ENCODE measurements at regions not wholly inside any gene's neighbourhood (a gene's known extent, or its start where the extent isn't known, plus 50 kb on each side); places are given as distances from the start of the nearest gene placed in this dataset.

DNA sequence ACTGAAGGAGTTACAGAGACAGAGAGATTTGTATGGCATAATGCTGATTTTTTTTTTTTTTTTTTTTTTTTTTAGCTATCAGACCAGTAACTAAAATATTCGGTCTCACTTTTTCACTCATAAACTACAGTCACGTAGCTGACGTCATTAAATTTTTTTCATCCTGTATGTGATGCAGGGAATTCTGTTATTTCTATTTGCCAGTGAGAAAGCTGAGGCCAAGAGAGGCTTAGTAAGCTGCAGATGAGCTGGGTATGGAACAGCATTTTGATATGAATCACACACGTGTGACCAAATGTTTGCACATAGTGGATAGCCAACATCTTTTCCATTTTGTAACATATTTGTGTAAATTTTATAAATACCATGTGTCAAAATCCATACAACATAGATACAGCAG lies 79.1 kb upstream of the EPB41L3 start:
- Mint-ChIP-seq H3K9me3 (no peaks in the 10 kb centered on the region), H3K27ac (no peak overlapping the region), H3K36me3 (no peaks in the 10 kb centered on the region), H3K4me1 (ENCODE audit: unreplicated experiment) (peaks cover 14% of the 10 kb centered on the region), H3K4me3 (no peak overlapping the region), H3K27me3 (peaks cover 4% of the 10 kb centered on the region)
- TF ChIP-seq, protein P1, sequence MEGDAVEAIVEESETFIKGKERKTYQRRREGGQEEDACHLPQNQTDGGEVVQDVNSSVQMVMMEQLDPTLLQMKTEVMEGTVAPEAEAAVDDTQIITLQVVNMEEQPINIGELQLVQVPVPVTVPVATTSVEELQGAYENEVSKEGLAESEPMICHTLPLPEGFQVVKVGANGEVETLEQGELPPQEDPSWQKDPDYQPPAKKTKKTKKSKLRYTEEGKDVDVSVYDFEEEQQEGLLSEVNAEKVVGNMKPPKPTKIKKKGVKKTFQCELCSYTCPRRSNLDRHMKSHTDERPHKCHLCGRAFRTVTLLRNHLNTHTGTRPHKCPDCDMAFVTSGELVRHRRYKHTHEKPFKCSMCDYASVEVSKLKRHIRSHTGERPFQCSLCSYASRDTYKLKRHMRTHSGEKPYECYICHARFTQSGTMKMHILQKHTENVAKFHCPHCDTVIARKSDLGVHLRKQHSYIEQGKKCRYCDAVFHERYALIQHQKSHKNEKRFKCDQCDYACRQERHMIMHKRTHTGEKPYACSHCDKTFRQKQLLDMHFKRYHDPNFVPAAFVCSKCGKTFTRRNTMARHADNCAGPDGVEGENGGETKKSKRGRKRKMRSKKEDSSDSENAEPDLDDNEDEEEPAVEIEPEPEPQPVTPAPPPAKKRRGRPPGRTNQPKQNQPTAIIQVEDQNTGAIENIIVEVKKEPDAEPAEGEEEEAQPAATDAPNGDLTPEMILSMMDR (conservative IDR thresholded peaks at IDR 0.05), result no peak
- no peak for DNase-seq (ENCODE audit: extremely low spot score, unreplicated experiment)

GRCh38 chr18:5620289-5620688 lies 76.5 kb upstream of the EPB41L3 start:
- Mint-ChIP-seq H3K27ac (no peak overlapping the region), H3K4me3 (no peak overlapping the region), H3K9me3 (no peaks in the 10 kb centered on the region), H3K4me1 (ENCODE audit: unreplicated experiment) (peaks cover 16% of the 10 kb centered on the region), H3K36me3 (no peaks in the 10 kb centered on the region), H3K27me3 (no peaks in the 10 kb centered on the region)
- no peak for DNase-seq (ENCODE audit: extremely low spot score, unreplicated experiment)
- TF ChIP-seq, protein P1 (conservative IDR thresholded peaks at IDR 0.05), result no peak

DNA sequence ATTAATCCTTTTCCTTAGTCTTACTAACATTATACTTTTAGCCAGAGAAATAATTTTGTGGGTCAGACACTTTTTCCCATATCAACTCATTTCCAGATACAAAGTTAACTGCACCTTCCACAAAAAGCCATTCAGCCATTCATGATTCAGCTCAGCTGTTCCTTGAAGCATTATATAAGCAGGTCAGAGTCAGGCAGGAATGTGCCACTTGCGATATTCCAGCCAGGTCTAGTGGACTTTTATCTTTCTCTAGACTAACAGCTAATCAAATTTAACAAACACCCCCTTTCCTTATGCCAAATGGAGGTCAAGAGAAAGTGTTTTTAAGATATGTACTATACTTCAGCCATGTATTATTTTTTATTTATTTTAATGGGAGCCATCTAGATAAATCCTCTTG lies 75.6 kb upstream of the EPB41L3 start:
- H3K4me1 Mint-ChIP-seq (ENCODE audit: unreplicated experiment), result peaks cover 16% of the 10 kb centered on the region
- no peak overlapping the region for H3K4me3 Mint-ChIP-seq
- no peak for DNase-seq (ENCODE audit: extremely low spot score, unreplicated experiment)
- H3K27me3 Mint-ChIP-seq, result no peaks in the 10 kb centered on the region
- H3K36me3 Mint-ChIP-seq, result no peaks in the 10 kb centered on the region
- H3K27ac Mint-ChIP-seq, result no peak overlapping the region
- TF ChIP-seq, protein P1 (conservative IDR thresholded peaks at IDR 0.05), result no peak
- H3K9me3 Mint-ChIP-seq, result no peaks in the 10 kb centered on the region

DNA sequence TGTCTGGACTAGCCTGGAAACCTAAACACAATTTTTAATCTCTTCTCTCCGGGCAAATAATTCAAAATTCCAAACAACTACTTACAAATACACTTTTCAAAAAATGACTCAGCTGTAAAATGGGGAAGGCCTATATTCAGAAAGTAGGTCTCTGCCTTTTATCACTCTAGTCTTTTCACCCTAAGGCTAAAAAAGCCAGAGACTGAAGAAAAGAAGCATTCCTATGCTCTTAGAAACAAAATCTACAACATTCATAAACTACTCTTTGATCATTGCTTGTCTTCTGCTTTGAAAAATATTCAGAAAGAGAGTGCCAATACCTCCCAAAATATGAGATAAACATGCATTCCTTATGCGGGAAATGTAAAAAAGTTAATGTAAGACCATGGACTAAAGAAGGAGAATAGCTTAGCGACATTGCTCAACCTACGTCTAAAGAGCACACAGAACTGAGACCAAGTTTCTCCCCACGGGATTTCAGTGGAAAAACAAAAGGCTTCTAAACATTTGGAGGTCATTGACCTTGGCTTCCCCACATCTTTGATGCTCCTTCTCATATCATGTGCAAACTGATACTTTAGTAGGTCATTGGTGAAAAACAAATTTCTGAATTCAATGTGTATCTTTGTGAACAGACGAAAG lies 74.4 kb upstream of the EPB41L3 start:
- Mint-ChIP-seq H3K4me1 (ENCODE audit: unreplicated experiment) (peaks cover 16% of the 10 kb centered on the region), H3K27ac (peak overlapping the region; percentile 58), H3K9me3 (no peaks in the 10 kb centered on the region), H3K27me3 (no peaks in the 10 kb centered on the region), H3K36me3 (no peaks in the 10 kb centered on the region), H3K4me3 (peak overlapping the region; percentile 4)
- DNase-seq (ENCODE audit: extremely low spot score, unreplicated experiment), result no peak
- TF ChIP-seq, protein P1 (conservative IDR thresholded peaks at IDR 0.05), result no peak

GRCh38 chr18:5611221-5611620 lies 67.4 kb upstream of the EPB41L3 start:
- H3K27ac Mint-ChIP-seq, result no peak overlapping the region
- no peaks in the 10 kb centered on the region for H3K27me3 Mint-ChIP-seq
- TF ChIP-seq, protein P1 (conservative IDR thresholded peaks at IDR 0.05), result no peak
- peaks cover 5% of the 10 kb centered on the region for H3K9me3 Mint-ChIP-seq
- no peak overlapping the region for H3K4me3 Mint-ChIP-seq
- H3K4me1 Mint-ChIP-seq (ENCODE audit: unreplicated experiment), result no peaks in the 10 kb centered on the region
- DNase-seq (ENCODE audit: extremely low spot score, unreplicated experiment), result no peak
- H3K36me3 Mint-ChIP-seq, result peaks cover 4% of the 10 kb centered on the region

GRCh38 chr18:5608846-5609245 lies 65.0 kb upstream of the EPB41L3 start:
- TF ChIP-seq, protein P1 (conservative IDR thresholded peaks at IDR 0.05), result no peak
- Mint-ChIP-seq H3K27ac (no peak overlapping the region), H3K4me3 (no peak overlapping the region), H3K27me3 (no peaks in the 10 kb centered on the region), H3K4me1 (ENCODE audit: unreplicated experiment) (no peaks in the 10 kb centered on the region), H3K36me3 (peaks cover 8% of the 10 kb centered on the region), H3K9me3 (peaks cover 5% of the 10 kb centered on the region)
- DNase-seq (ENCODE audit: extremely low spot score, unreplicated experiment), result no peak
